ENCODE measurements at regions not wholly inside any gene's neighbourhood (a gene's known extent, or its start where the extent isn't known, plus 50 kb on each side); places are given as distances from the start of the nearest gene placed in this dataset.

DNA sequence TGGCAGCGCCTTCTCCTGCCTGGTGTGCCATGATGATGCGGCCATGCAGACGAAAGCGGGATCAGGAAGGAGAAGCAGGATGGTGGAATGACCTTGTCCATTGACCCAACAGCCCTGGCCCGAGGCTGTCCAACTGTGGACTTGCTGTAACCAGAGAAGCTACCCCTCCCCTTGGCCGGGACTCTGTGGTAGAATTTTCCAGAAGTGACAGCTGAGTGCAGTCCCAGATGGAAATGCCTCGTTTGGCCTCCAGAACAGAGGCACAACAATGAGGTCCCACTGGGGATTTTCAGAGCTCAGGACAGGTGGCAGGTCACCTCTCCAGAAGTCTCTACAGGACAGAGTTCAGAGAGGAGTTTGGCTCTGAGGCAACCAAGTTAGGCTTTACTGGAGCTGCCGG, 299.2 kb upstream of the CDH4 start:
- DNase-seq (ENCODE audit: low spot score), result no peak

DNA sequence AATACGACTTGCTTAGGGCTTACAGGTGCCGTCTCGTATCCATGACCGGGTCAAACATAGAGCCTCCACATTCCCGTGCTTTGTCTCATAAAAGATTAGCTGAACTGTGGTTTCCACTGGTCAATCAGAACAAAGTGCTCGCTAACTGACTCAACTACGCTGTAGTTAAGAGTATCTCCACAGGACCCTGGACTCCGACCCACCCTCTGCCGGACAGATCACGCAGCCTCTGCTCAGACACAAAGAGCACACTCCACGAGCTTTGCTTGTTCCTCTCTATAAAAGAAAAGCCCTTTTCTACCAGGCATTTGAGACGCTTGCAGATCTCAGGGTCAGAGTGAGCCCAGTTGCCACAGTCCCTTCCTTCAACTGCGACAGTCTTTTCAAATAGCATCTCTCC, 298.7 kb upstream of the CDH4 start:
- no peak for DNase-seq (ENCODE audit: low spot score)

DNA sequence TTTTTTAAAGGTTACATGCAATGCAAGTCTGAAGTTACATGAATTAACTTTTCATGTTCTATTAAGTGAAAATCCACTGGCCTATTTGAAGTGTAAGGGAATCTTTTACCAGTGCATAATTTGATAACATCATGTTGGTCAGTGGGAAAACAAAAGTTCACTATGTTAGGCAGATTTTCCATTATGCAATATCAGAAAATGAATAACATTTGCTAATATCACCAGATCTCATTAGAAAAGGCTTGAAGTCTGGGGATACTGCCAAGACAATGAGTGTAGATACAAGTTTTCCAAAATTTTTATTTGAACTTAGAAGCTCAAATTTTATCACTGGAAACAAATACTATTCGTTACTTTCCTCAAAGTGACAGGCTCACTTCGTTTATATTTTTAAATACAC, 296.4 kb upstream of the CDH4 start:
- no peak for DNase-seq (ENCODE audit: low spot score)

DNA sequence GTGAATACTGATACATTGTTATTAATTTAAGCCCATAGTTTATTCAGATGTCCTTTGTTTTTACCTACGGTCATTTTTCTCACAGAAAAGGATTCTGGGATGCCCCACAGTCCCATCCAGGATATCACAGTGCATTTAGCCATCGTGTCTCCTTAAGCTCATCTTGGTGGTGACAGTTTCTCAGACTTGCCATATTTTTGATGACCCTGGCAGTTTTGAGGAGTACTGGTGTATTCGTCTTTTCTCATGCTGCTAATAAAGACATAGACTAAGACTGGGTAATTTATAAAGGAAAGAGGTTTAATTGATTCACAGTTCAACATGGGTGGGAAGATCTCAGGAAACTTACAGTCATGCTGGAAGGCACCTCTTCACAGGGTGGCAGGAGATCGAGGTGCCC, 295.9 kb upstream of the CDH4 start:
- DNase-seq (ENCODE audit: low spot score), result no peak

DNA sequence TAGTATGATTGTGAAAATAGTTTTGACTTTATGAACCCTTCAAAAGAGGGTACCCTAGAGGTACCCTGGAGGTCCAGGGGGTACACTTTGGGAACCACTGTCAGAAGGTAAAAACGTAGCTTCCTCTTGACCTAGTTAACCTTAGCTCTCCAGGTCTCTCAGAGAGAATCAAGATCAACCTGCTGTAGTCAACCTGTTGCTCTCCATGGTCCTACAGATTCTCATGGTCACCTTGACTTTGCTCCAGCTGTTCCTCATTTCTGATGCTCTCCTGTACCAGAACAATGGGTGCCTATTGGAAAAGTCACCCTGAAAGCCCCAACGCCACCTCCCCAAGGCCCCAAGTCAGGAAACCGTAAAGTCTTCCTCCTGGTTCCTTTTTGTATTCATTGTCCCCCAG, 294.4 kb upstream of the CDH4 start:
- no peak for DNase-seq (ENCODE audit: low spot score)

DNA sequence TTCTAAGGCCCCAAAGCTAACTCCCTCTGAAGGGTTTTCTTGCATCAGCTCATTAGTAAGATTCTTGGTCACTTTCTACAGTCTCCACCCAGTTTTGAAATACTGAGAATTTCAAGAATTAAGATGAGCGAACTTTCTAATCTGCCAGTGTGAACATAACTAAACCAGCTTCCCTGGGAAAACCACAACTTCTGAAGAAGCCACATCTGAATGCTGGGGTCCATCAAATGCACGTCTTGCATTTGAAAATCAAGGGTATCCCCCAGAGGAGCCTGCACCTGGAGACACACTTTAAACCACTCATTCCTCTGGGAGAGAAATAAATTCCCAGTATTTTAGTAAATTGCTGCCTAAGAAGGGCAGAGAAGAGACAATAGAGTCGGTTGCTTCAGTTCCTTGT, 292.1 kb upstream of the CDH4 start:
- DNase-seq (ENCODE audit: low spot score), result no peak

DNA sequence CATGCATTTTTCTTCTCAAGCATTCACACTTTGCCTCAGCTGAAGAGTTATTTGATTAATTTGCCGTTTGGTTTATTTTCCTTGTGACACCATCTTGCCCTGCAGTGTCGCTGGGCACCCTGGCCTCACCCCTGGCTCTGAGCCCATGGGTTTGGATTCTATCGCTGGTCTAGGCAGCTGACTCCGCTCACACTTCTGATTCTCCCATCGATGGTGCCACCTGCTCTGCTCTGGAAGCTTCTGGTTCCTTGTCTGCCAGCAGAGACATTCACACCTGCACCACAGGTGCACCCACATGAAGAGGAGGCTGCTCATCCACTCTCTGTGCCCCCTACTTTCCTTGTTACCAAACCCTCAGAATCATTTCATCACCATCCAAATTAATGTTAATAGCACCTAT, 291.6 kb upstream of the CDH4 start:
- DNase-seq (ENCODE audit: low spot score), result no peak

DNA sequence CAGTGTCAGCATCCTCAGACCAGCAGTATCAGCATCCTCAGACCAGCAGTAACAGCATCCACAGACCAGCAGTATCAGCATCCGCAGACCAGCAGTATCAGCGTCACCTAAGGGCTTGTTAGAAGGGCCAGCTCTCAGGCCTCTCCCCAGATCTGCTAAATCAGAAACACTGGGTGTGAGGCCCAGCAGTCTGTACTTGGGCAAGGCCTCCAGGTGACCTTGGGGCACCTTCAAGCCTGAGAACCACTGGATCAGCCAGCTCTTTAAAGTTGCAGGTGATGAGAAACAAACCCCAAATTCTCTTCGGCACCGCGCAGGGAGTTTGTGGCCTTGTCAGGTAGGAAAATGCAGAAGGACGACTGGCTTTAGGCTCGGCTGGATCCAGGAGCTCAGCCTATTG, 290.5 kb upstream of the CDH4 start:
- DNase-seq (ENCODE audit: low spot score), result no peak

DNA sequence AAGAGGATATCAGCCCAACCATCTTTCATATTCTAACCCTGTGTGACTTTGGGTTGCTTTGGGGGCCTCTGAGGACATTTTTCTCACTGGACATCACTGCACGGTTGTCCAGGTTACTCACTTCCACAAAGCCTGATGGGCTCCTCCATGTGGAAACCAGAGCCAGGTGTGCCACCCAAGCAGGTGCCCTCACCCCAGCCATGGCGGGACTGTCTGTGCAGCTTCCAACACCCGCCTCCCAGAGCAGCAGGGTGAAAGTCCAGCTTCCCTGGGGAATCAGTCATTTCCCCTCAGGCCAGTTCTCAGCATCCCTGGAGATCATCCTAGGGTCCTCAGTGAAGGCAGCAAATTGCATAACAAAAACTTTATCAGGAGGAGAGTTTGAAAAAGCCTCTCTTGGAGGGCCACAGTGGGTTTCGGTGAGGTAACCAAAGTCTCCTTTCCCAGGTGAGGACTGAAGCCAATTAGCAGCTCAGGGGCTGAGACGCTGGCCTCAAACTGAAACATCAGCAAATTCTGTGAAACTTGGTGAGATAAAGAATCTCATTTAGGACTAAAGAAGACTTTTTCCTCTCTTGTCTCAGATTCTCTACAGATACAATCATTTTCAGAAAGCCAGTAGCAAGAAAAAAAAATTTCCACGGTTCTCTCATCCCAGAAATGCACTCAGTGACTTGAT, 289.6 kb upstream of the CDH4 start:
- DNase-seq (ENCODE audit: low spot score), result no peak

DNA sequence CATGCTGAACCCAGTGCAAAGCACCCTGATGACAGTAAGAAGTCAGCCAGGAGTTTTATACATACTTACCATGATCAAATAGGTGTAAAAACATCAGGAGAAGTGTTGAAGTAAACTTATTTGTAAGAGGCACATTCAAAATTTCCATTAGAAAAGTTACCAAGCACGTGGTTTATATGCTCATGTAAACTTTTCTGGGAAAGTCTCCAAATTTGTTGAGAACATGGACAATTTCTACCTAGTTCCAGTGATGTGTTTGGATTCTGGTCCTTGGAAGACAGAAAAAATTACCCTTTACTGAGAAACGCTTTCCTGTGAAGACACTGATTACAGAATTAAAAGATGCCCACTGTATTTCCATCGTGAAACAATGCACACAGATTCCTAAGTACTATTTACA, 288.9 kb upstream of the CDH4 start:
- no peak for DNase-seq (ENCODE audit: low spot score)

DNA sequence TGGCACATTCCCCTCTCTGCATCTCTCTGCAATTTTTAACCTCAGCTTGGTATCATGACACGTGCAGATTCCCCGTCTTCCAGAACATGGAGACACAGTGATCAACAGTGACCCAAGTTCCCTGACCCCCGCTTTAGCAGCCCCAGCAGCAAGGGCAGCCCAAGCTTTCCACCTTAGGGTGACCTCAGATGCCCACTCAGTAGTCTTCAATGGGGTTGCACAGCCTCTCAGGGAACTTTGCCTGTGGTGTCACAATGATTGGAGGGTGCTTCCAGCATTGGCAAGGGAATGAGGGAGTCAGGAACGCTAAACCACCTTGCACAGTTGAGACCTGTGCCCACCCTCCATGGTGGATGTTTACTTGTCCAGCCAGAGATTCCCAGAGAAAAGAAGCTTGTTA, 287.1 kb upstream of the CDH4 start:
- no peak for DNase-seq (ENCODE audit: low spot score)

DNA sequence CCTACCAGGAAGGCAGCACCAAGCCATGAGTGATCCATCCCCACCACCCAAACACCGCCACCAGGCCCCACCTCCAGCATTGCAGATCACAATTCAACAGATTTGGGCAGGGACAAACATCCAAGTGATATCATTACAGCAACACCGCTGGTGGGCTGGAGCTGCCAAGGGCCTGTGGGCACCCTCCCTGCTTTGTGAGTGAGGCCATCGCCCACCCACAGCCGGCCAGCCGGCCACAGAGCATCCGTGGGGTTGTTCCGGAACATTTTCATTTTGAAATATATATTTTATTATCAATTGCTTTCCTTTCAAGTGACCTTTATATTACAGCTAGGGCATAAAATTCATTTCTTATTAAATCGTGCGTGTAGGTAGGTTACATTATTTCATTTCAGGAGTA, 286.0 kb upstream of the CDH4 start:
- no peak for DNase-seq (ENCODE audit: low spot score)

DNA sequence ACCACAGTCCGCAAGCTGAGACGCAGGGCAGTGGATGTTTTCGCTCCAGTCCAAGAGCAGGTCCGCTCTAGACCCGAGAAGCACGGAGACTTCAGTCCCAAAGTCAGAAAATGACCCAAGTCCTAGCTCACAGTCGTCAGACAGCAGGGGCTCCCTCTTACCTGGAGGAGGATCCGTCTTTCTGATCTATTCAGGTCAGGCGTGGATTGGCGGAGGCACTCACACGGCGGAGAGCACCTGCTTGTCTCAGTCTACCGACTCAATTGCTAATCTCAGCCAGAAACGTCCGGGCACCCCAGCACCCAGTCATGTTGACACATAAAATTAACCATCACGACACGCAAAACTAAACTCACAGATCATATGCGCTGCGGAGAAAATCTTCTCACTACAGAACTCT, 285.3 kb upstream of the CDH4 start:
- no peak for DNase-seq (ENCODE audit: low spot score)

DNA sequence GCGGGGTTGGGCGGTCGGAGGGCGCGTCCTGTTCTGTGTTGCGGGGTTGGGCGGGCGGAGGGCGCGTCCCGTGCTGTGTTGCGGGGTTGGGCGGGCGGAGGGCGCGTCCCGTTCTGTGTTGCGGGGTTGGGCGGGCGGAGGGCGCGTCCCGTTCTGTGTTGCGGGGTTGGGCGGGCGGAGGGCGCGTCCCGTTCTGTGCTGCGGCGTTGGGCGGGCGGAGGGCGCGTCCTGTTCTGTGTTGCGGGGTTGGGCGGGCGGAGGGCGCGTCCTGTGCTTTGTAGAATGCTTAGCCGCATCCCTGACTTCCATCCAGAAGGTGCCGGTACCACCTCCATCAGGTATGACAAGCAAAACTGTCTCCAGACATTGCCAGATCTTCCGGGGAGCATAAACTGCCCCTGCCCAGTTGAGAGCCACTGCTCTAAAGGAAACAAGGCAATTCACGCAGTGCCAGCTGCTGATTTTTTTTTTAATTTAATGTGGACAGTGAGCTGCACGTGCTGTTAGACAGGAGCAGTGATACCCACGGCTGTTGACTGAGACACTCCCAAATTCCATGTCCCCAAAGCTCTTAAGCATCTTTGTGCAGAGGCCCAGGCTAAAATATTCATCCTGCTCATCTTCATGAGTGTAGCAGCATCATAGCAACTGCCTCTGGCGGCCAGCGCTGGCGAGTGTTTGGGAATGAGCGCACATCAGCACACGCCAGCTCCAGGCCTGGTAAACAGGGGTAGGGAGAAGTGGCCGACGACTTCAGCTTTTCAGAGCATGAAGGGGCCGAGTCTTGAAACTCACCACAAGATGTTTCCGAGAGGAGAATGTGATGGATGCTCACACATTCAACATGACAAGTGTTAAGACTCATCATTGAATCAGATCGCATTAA, 284.4 kb upstream of the CDH4 start:
- no peak for DNase-seq (ENCODE audit: low spot score)

DNA sequence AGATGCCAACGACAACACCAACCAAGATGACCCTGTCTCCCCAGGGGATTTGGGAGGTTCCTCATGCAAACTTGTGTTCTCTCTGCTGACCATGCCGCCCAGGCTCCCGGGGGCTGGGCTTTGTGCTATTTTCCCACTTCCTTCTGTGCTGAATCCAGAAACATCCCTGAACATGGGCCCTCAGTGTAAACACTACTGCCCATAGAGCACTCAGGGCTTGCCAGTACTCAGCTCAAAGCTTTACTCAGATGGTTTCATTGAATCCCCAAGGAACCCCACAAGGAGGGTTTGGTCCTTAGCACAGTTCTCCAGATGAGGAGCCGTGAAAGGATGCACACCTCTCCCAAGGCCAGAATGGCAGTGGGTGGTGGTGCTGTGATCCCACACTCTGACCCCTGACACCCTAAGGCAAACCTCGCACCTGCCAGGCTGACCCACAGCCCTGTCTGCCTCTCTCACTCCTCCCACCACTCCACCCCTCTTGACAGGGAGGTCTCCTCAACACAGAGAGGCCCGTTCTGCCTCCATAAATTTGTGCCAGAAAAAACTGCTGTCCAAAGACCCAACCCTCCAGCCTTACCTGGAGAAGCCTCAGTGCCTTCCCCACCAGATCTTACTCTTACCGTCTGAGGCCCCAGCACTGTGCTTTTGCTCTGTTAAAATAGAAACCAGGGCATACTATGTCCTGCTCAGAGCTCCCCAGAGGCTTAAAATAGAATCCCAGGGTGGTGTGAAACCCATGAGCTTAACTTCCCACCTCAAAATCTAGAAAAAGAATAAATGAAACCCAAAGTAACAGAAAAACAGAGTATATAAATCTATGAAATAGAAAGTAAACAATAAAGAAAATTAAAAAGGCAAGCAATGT, 283.0 kb upstream of the CDH4 start:
- no peak for DNase-seq (ENCODE audit: low spot score)

DNA sequence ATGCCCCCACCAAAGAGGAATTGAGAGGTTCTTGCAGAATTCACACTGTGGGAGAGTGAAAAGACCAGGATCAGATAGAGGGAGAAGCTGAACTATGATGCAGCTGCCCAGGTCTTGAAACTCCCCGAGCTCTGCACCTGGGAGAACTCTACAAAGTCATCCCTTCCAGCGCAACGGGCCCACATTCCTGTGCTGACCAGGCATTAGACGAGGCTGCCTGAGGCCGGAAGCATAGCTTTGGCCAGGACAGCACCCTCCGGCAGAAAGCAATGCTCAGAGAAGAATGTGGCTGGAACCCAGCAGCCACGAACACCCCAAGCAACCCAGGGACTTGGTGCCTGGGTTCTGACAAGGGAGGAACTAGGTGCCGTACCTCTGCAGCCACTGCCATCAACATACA, 281.5 kb upstream of the CDH4 start:
- no peak for DNase-seq (ENCODE audit: low spot score)

DNA sequence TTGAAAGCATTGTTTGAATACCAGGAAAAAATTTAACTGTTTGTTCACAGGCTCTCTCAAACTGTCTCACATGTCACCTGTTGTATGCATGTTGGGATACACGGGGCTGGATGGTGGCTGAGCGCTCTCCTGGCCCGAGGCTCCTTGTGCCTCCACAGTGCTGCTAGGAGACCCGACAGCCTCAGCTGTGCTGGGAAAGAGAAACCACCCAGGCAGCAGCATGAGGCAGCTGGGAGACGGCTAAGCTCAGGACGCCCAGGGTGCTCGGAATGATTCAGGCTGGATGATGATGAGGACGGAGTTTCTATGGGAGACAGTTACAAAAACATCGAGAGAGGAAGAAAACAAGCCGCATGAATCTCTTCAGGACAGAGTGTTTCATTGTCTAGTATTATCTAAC, 278.0 kb upstream of the CDH4 start:
- no peak for DNase-seq (ENCODE audit: low spot score)

DNA sequence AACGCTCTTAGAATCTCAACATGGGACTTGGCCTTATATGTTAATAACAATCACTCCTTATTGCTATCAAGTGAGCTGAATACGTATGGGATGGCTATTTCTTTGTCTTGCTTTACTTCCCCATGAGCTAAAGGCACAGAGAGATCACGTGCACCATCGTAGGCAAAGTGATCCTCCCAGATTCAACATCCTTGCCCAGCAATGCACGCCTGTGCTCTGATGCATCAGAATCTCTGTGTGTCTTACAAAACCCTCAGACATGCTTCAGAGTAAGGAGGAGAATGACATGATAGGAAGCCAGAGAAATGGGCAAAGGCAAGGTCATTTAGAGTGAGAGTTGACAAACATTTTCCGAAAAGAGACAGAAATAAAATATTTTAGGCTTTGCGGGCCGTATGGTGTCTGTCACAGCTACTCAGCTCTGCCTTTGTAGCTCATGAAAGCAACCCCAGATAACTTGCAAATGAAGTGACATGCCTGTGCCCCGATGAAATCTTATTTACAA, 277.6 kb upstream of the CDH4 start:
- no peak for DNase-seq (ENCODE audit: low spot score)

DNA sequence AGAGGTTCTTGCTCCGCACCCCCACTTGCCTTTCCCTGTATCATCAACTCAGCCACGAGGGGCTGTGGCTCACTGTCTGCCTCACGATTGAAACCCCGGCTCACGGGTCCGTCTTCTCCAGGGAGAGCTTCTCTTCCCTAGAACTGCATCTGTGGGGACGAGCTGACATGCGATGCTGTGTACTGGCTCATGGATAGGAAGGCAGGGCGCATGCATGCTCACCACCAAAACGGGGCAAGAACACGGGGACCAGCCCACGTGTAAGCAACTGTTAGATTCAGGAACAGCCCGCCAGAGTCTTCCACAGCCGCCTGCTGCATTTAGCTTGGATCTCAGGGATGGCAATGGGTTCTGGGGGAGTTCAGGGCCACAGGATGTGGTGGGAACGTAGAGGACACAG, 275.9 kb upstream of the CDH4 start:
- no peak for DNase-seq (ENCODE audit: low spot score)

DNA sequence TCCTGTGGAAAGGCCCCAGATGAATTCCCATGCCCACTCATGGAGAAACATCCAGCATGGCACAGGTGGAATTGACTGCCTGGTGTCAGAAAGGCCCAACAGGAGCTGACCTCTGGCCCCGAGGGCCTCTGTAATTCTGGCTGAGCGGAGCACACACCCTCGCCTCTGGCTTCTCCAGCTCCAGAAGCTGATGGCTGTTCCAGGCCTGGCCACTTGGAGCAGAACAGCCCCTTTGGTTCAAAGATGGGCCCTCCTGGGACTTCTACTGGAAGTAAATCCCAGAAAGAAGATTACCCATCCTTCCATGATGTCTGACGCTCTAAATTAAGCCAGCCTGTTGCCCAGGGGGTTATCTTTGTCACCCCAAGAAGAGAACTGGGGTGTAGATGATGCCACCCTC, 275.1 kb upstream of the CDH4 start:
- DNase-seq (ENCODE audit: low spot score), result no peak

DNA sequence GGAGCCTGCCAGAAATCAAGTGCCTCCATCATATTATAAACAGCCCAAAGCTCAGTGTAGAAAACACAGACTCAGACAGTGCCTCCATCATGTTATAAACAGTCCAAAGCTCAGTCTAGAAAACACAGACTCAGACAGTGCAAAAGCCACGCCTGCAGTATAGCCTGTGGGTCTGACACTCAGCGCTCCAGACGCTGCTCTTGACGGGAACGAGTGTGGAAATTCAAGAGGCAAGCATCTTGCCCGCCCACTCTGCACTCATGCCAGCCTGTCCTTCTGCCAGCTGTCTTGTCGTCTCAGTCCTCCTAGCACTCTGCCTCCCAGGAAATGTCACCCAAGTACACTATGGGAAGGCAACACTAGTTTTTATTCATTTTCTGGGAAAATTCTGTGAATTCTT, 274.2 kb upstream of the CDH4 start:
- no peak for DNase-seq (ENCODE audit: low spot score)

DNA sequence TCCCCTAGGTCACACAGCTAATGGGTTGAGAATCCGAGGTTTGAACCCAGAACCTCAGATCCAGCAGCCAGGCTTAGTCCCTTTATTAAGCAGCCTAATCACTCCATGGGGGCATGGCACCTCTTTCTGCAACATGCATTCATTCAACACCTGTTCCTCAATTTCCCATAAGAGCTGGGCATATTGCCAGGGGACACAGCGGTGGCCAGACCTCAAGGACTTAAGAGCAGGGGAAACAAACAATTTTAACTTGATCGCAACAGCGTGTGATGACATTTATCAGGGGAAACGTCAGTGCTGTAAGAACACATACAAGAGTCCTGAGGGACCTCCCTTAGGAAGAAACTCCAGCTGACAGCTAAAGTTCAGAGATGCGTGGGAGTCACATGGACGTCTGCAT, 267.4 kb upstream of the CDH4 start:
- DNase-seq (ENCODE audit: low spot score), result no peak

Data from ureter (tissue), 1 donor.